Inferior parietal cortex (tissue), 1 donor: ENCODE measurements at regions not wholly inside any gene's neighbourhood (a gene's known extent, or its start where the extent isn't known, plus 50 kb on each side); places are given as distances from the start of the nearest gene placed in this dataset.
"Not testable (repeated sequence)": the region's sequence is repeated elsewhere in the genome, so short reads cannot be mapped to it uniquely, and the experiment has no call there.

Experiments
- DNase-seq: peaks from one replicate; pipeline ENCODE4 v3.0.0-alpha.2; 2016; ENCODE audit errors: extremely low spot score

GRCh38 chr11:98659431-98659830 lies 361.3 kb upstream of the CNTN5 start:
- no peak for DNase-seq

- no peak for DNase-seq
Observed at GRCh38 chr11:98674390-98674789, 346.4 kb upstream of the CNTN5 start.

GRCh38 chr11:98679673-98680072 lies 341.1 kb upstream of the CNTN5 start:
- DNase-seq, result no peak

GRCh38 chr11:98701541-98701940 lies 319.2 kb upstream of the CNTN5 start:
- DNase-seq, result no peak

- no peak for DNase-seq
Observed at GRCh38 chr11:98703779-98704556, 316.8 kb upstream of the CNTN5 start.

GRCh38 chr11:98710026-98710425 lies 310.7 kb upstream of the CNTN5 start:
- no peak for DNase-seq

GRCh38 chr11:98710986-98711385 lies 309.8 kb upstream of the CNTN5 start:
- DNase-seq, result peak; percentile 21

- no peak for DNase-seq
Observed at GRCh38 chr11:98720951-98721350, 299.8 kb upstream of the CNTN5 start.

GRCh38 chr11:98725471-98725870 lies 295.3 kb upstream of the CNTN5 start:
- no peak for DNase-seq

- DNase-seq, result no peak
Observed at GRCh38 chr11:98728421-98728820, 292.3 kb upstream of the CNTN5 start.

- no peak for DNase-seq
Observed at GRCh38 chr11:98729118-98729517, 291.6 kb upstream of the CNTN5 start.

- no peak for DNase-seq
Observed at GRCh38 chr11:98732947-98733346, 287.8 kb upstream of the CNTN5 start.

GRCh38 chr11:98733378-98733777 lies 287.4 kb upstream of the CNTN5 start:
- DNase-seq, result not testable (repeated sequence)

- no peak for DNase-seq
Observed at GRCh38 chr11:98734686-98735085, 286.1 kb upstream of the CNTN5 start.

- no peak for DNase-seq
Observed at GRCh38 chr11:98736833-98737232, 283.9 kb upstream of the CNTN5 start.

GRCh38 chr11:98740321-98740720 lies 280.4 kb upstream of the CNTN5 start:
- DNase-seq, result no peak

- not testable (repeated sequence) for DNase-seq
Observed at GRCh38 chr11:98763446-98763845, 257.3 kb upstream of the CNTN5 start.

GRCh38 chr11:98766903-98767302 lies 253.8 kb upstream of the CNTN5 start:
- DNase-seq, result no peak

- not testable (repeated sequence) for DNase-seq
Observed at GRCh38 chr11:98770046-98770445, 250.7 kb upstream of the CNTN5 start.

GRCh38 chr11:98771791-98772190 lies 249.0 kb upstream of the CNTN5 start:
- DNase-seq, result no peak

- DNase-seq, result no peak
Observed at GRCh38 chr11:98772893-98773292, 247.9 kb upstream of the CNTN5 start.

- no peak for DNase-seq
Observed at GRCh38 chr11:98793276-98793675, 227.5 kb upstream of the CNTN5 start.

GRCh38 chr11:98798333-98798732 lies 222.4 kb upstream of the CNTN5 start:
- no peak for DNase-seq

- DNase-seq, result no peak
Observed at GRCh38 chr11:98800696-98801095, 220.1 kb upstream of the CNTN5 start.
